ENCODE measurements at regions not wholly inside any gene's neighbourhood (a gene's known extent, or its start where the extent isn't known, plus 50 kb on each side); places are given as distances from the start of the nearest gene placed in this dataset.

DNA sequence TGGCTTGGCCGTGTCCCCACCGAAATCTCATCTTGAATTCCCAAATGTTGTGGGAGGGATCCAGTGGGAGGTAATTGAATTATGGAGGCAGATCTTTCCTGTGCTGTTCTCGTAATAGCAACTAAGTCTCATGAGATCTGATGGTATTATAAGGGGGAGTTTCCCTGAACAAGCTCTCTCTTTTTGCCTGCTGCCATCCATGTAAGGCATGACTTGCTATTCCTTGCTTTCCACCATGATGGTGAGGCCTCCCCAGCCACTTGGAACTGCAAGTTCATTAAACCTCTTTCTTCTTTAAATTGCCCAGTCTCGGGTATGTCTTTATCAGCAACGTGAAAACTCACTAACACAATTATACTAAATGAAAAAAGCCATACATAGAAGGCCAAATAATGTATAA, 101.3 kb upstream of the LYPLAL1 start:
- TF ChIP-seq CTCF (IDR thresholded peaks at IDR 0.05) = no peak
- TF ChIP-seq POLR2A (IDR thresholded peaks at IDR 0.05) = no peak

Measured in uterus (tissue), 2 donors.